Stimulated activated CD4-positive, alpha-beta T cell treated with anti-CD3 and anti-CD28 coated beads, TNF-alpha, amount 100 ng/mL, for 1 hour (primary cell): ENCODE measurements at regions not wholly inside any gene's neighbourhood (a gene's known extent, or its start where the extent isn't known, plus 50 kb on each side); places are given as distances from the start of the nearest gene placed in this dataset.

ENCODE experiments used
- DNase-seq, 3 donors: peaks; one replicate each; pipeline ENCODE4 v3.0.0-alpha.2; 2020; ENCODE audit warnings: low read depth in 3 of 3, low spot score in 1 of 3

GRCh38 chr14:61940666-61941420 is 178.6 kb downstream of the SNAPC1 start:
- no peak for DNase-seq

- DNase-seq = no peak
Measured at GRCh38 chr14:61941421-61942150, 179.4 kb downstream of the SNAPC1 start.

DNA sequence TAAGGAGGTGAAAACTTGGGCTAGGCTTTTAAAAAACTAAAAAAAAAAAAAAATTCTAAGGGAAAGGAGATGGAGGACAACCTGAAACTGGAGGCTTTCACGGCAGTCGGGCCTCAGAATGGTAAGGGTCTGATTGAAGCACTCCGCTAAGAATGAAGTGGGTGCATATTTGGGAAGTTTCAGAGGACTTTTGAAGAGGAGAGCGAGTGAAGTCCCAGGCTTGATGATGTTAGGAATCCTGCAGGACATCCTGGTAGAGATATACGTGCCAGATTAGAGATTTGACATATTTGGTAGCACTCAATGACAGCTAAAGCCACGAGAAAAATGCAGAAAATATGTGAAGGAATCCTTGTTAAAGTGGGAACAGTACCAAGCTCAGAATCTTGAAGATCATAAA is 186.2 kb downstream of the SNAPC1 start:
- no peak for DNase-seq

DNA sequence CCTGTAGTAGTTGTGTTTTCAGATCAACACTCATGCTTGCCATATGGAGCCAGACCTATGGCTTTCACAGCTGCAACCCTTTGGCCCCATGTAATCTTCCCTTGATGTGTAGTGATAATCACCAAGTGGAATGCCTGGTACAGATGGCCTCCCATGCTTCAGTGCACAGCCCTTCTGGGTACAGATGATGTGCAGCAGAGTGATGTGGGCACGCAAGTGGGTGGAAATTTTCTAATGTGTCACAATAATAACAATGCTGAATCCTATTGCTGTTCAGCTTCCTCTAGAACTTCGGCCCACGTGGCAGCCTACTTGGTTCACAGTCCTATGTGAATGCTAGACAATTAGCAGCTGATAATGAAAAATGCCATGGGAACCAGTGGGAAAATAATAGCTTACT is 188.1 kb downstream of the SNAPC1 start:
- DNase-seq = no peak

GRCh38 chr14:61953602-61954001 is 191.4 kb downstream of the SNAPC1 start:
- DNase-seq = no peak

- DNase-seq = no peak
Measured at GRCh38 chr14:61954306-61954705, 192.1 kb downstream of the SNAPC1 start.

DNA sequence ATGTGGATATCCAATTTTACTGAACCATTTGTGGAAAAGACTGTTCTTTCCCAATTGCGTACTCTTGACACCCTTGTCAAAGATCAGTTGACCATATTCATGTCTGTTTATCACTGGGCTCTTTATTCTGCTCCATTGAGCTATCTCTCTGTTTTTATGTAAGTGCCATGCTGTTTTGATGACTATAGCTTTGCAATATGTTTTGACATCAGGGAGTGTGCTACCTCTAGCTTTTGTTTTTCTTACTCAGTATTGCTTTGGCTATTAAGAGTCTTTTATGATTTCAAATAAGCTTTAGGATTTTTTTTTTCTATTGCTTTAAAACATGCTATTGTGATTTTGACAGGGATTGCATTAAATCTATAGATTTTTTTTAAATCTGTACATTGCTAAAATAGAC is 194.3 kb downstream of the SNAPC1 start:
- no peak for DNase-seq

DNA sequence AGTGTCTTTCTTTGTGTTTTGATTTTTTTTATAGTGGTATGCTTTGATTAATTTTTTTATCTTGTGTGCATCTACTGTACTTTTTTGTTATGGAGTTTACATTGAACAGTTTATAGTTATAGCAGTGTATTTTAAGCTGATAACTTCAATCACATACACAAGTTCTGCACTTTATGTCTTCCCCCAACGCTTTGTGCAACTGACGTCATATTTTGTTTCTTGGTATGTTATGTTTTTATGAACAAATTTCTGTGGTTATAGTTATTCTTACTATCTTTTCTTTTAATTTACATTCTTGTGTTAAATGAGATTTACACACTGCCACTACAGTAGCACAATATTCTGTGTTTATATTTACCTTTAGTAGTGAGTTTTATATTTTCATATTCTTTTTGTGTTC is 197.1 kb downstream of the SNAPC1 start:
- no peak for DNase-seq

GRCh38 chr14:61961369-61961768 is 199.1 kb downstream of the SNAPC1 start:
- DNase-seq = no peak

DNA sequence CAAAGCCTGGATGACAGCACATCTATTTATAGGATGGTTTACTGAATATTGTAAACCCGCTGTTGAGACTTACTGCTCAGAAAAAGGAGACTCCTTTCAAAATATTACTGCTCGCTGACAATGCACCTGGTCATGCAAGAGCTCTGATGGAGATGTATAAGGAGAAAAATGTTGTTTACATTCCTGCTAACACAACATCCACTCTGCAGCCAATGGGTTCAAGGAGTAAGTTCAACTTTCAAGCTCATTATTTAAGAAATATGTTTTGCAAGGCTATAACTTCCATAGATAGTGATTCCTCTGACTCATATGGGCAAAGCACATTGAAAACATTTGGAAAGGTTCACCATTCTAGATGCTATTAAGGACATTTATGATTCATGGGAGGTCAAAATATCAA is 201.7 kb downstream of the SNAPC1 start:
- no peak for DNase-seq

DNA sequence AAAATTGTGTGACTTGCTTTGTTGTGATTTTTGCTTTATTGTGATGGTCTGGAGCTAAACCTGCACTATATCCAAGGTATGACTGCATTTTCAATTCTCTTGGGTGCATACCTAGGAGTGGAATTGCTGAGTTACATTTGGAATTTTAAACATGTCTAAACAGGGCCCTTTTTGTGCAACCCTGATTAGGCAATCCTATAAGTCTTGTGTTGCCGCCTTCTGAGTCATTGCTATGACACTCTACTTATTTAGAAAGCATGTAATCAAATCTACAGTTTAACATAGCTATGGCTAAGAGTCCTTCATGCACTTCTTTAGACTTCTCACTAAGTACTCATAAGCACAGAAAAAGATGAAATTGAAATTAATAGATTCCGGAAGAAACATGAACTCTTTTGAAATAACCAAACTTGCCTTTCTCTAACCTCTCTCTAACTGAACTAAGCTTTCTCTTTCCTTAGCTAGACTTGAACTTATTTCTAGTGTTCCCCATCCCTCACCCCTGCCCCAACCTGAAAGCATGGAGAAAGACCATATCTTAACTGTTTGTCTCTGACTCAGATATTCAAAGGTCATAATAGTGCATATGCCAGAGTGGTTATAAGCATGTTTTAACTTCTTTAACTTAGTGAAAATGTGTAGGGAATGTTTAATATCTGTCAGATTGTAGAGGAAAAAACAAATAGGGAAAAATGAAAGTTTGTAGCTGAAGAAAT is 203.0 kb downstream of the SNAPC1 start:
- DNase-seq = no peak

- no peak for DNase-seq
Measured at GRCh38 chr14:61968207-61968606, 206.0 kb downstream of the SNAPC1 start.

GRCh38 chr14:61972711-61973110 is 210.5 kb downstream of the SNAPC1 start:
- DNase-seq = no peak

DNA sequence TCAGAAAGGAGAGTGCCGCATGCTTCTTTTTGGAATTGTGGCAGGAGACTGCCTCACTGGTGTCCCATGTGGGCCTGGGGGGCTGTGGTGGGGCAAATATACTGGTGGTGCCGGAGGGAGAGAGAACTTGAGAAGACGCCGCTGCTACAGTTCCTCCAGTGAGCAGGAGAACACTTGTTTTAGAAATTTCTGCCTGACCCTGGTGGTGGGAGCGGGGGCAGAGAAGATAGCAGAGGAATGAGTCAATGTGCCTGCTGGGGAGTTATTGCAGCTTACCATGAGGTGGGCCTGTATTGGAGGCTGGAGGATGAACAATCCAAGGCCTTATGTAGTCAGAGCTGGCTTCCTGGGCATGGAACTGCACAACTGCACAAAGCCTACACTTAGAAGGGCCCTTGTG is 211.8 kb downstream of the SNAPC1 start:
- no peak for DNase-seq

- no peak for DNase-seq
Measured at GRCh38 chr14:61977217-61977616, 215.0 kb downstream of the SNAPC1 start.

DNA sequence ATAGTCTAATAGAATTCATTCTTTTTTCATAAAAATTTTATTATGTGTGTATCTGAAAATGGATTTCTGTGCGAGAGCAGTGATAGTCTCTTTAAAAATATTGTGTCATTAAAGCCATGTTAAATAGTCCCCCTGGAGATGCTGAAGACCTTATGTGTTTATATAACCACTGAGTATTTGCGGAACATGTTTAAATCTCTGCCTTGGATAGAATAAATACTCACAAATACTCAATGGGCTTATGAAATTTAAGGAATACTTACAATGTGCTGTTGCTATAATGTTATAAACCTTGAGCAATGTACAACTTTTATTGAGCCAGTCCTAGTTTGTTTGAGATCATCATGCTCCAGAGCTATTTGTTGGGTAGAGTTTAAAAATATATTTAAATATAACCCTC is 226.0 kb downstream of the SNAPC1 start:
- no peak for DNase-seq

DNA sequence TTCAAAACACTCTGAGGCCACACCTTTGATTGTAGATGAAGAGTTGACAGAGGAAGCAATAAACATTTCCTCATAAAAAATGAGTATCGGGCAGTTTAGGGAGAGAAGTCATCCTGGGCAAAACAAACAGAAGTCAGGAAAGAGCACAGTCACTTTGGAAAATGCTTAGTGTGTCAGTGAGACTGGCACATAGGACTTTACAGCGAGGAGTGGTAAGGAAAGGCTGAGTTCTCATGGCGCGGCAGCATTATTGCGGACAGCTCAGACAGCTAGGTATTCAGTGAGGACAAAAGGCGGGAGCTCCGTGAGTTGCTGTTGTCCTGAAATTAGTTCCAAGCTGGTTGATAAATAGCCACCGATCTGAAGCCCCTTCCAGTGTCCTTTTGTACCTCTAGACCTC is 229.9 kb downstream of the SNAPC1 start:
- no peak for DNase-seq

DNA sequence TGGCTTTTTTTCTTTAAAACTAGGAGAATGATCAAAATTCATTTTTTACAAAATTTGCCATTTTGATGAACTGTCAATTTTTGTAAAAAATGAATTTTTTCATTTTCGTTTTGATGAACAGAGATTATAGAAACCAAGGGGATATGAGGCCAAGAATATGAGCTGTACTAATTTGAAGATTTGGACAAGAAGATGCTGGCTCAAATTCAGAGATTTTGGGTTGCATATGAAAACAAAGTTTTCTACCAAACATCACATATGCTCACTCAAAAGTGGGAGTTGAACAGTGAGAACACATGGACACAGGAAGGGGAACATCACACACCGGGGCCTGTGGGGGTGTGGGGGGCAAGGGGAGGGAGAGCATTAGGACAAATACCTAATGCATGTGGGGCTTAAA is 230.7 kb downstream of the SNAPC1 start:
- no peak for DNase-seq

DNA sequence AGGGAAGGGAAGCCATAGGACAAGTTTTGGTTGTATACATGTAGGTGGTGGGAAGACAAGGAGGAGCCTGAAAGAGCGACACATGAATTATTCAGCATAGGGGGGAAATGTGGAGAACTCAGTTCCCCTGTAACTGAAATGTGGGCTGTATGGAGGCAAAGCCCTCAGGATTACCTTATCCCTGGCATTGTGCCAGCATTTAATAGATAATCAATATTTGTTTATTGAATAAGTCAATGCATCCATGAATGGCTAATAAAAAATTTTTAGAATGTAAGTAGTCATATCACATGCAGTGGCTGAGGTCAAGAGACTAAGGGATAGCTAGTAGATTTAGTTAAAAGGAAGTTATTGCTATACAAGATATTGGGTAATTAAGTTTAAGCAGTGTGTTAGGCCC is 232.4 kb downstream of the SNAPC1 start:
- no peak for DNase-seq

DNA sequence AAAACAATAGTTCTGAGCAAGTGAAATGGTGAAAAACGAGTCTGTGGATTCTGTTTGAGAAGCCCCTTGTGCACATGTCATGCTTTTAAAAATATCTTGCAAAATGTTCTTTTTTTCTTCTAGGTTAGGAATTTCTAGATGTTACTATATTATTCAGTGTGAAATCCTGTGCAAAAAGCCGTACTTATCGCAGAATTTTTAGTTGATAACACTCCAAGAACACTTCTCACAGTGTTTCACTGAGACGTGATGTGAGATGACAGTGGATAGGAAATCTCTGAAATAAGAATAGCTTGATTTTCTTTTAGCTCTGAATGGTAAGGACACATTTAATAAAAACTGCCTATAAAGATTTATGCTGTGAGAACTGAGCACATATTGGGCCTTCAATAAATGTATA is 234.5 kb downstream of the SNAPC1 start:
- no peak for DNase-seq

DNA sequence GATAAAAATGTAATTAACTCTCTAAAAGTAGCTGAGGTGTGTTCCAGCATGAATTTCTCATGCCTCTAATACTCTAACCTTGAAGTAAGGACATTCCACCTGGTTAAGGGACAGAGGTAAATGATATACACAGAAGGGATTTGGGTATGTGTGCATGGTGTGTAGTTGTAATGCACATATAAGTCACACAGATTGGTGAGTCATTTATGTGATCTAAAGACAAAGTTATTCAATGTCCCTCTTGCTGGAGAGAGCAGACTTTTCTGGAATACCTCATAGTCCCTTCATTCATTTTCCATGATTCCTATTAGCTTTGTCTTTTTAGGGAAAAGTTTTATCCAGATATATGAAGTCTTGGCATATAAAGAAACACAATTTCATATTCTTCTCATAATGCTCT is 234.9 kb downstream of the SNAPC1 start:
- DNase-seq = no peak

DNA sequence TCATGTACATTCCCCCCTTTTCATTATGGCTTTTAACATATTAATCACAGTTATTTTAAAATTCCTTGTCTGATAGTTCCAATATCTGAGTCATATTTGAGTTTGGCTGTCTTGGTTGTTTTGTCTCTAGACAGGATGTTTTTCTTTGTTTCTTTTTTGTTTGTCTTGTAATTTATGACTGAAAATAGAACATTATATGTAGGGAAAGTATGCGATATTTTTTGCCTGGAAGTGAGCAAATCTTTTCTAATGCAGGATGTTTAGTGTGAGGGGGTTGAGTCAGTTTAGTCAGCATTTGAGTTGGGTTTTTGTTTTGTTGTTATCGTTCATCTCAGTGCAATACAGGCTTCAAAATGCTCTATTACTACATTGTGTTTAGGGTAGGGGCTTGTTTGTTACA is 239.7 kb downstream of the SNAPC1 start:
- no peak for DNase-seq
